Thoracic aorta (tissue), 2 donors: ENCODE measurements at regions not wholly inside any gene's neighbourhood (a gene's known extent, or its start where the extent isn't known, plus 50 kb on each side); places are given as distances from the start of the nearest gene placed in this dataset.

Experiments
- ATAC-seq: fragments of 150-250 bp; one replicate; pipeline ENCODE4 v1.8.0; 2017; ENCODE audit warnings: low read depth; ENCODE audit not compliant: insufficient number of reproducible peaks, low FRiP score
- DNase-seq: peaks from one replicate; pipeline ENCODE4 v3.0.0-alpha.2; 2020; ENCODE audit warnings: low spot score
- H3K27ac ChIP-seq, 2 donors: fragments of 200-600 bp; sonication (generic); 1 replicate in 1 of 2; 2 replicates in 1 of 2; pipeline ENCODE4 v1.5.1; 2016; ENCODE audit warnings: mild to moderate bottlenecking in 2 of 2, moderate library complexity in 2 of 2
- H3K27me3 ChIP-seq: fragments of 200-600 bp; sonication (generic); replicated peaks from 2 replicates; pipeline ENCODE4 v1.6.0; 2016; ENCODE audit warnings: mild to moderate bottlenecking; ENCODE audit not compliant: insufficient read depth
- H3K36me3 ChIP-seq: fragments of 200-600 bp; sonication (generic); one replicate; pipeline ENCODE4 v1.5.1; 2016
- H3K4me1 ChIP-seq, 2 donors: fragments of 200-600 bp; sonication (generic); 1 replicate in 1 of 2; 2 replicates in 1 of 2; pipeline versions ENCODE4 v1.5.1 to v1.6.0; 2016; ENCODE audit warnings: low read depth in 2 of 2, mild to moderate bottlenecking in 1 of 2; ENCODE audit not compliant: control insufficient read depth in 1 of 2
- H3K4me3 ChIP-seq: fragments of 200-600 bp; sonication (generic); 2 replicates; pipeline ENCODE4 v1.5.1; 2016; ENCODE audit warnings: mild to moderate bottlenecking
- H3K9me3 ChIP-seq: fragments of 200-600 bp; sonication (generic); 2 replicates; pipeline ENCODE4 v1.5.1; 2016
- CTCF ChIP-seq: fragments of 200-600 bp; sonication (generic); IDR thresholded peaks from one replicate; pipeline ENCODE4 v1.5.1; 2019; ENCODE audit warnings: antibody characterized with exemption

GRCh38 chrX:96433409-96434077 lies 251.1 kb upstream of the DIAPH2 start:
- no peaks in the 10 kb centered on the region for H3K9me3 ChIP-seq
- peak overlapping the region; percentile 65 for H3K27ac ChIP-seq
- H3K36me3 ChIP-seq = no peaks in the 10 kb centered on the region
- TF ChIP-seq CTCF = no peak
- DNase-seq (no peak), ATAC-seq (no peak)
- no peak overlapping the region for H3K4me3 ChIP-seq
- no peaks in the 10 kb centered on the region for H3K27me3 ChIP-seq
- H3K4me1 ChIP-seq = peaks cover 7 to 63% of the 10 kb centered on the region in 2 donors

- ATAC-seq = no peak
- no peak overlapping the region for H3K4me3 ChIP-seq
Observed at GRCh38 chrX:96435378-96436035, 249.1 kb upstream of the DIAPH2 start.

DNA sequence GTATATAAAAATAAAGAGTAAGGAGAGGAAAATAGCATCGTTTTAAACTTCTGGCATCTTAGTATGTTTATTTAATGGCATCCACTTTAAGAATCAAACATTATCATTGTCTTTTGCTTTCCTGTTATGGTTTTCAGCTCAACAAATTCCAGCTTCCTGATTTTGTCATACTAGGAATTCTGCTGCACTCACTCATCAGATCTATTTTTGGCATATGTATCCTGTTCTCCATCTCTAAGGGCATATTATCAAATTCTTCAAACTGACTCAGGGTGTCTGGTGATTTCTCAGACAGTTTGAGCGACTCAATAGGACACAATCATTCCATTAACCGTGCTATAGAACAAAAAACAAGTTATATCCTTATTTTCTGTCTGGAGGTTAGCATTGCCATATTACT lies 248.5 kb upstream of the DIAPH2 start:
- Histone ChIP-seq H3K27me3 (no peaks in the 10 kb centered on the region), H3K36me3 (no peaks in the 10 kb centered on the region), H3K4me1 (peaks cover 7 to 50% of the 10 kb centered on the region in 2 donors), H3K27ac (peak overlapping the region in 1 of 2 donors; percentile 75), H3K4me3 (no peak overlapping the region), H3K9me3 (no peaks in the 10 kb centered on the region)
- ATAC-seq = peak; percentile 79
- no peak for DNase-seq
- TF ChIP-seq CTCF = no peak

More at GRCh38 chrX:96435378-96436035, 249.1 kb upstream of the DIAPH2 start:
- H3K4me1 ChIP-seq = peaks cover 7 to 56% of the 10 kb centered on the region in 2 donors
- TF ChIP-seq CTCF = no peak
- no peaks in the 10 kb centered on the region for H3K9me3 ChIP-seq
- H3K27me3 ChIP-seq = no peaks in the 10 kb centered on the region
- DNase-seq = no peak
- no peaks in the 10 kb centered on the region for H3K36me3 ChIP-seq
- H3K27ac ChIP-seq = peak overlapping the region in 1 of 2 donors; percentile 75

GRCh38 chrX:96438803-96439202 lies 245.8 kb upstream of the DIAPH2 start:
- no peak for ATAC-seq
- no peak for TF ChIP-seq CTCF
- no peaks in the 10 kb centered on the region for H3K9me3 ChIP-seq
- no peak overlapping the region for H3K4me3 ChIP-seq
- H3K36me3 ChIP-seq = no peaks in the 10 kb centered on the region
- H3K27me3 ChIP-seq = no peaks in the 10 kb centered on the region
- no peak overlapping the region for H3K27ac ChIP-seq
- DNase-seq = no peak
- peaks cover 7 to 24% of the 10 kb centered on the region in 2 donors for H3K4me1 ChIP-seq

- no peak overlapping the region for H3K4me3 ChIP-seq
- ATAC-seq = no peak
- H3K36me3 ChIP-seq = no peaks in the 10 kb centered on the region
- TF ChIP-seq CTCF = no peak
- no peak overlapping the region for H3K27ac ChIP-seq
- peaks cover under 1 to 10% of the 10 kb centered on the region in 2 donors for H3K4me1 ChIP-seq
- no peaks in the 10 kb centered on the region for H3K27me3 ChIP-seq
- H3K9me3 ChIP-seq = no peaks in the 10 kb centered on the region
- DNase-seq = no peak
Observed at GRCh38 chrX:96440941-96441340, 243.7 kb upstream of the DIAPH2 start.
